Neural crest cell (in vitro differentiated cells): ENCODE measurements at regions not wholly inside any gene's neighbourhood (a gene's known extent, or its start where the extent isn't known, plus 50 kb on each side); places are given as distances from the start of the nearest gene placed in this dataset.
"Not testable (repeated sequence)": the region's sequence is repeated elsewhere in the genome, so short reads cannot be mapped to it uniquely, and the experiment has no call there.

Experiments used
- DNase-seq: peaks from one replicate; pipeline ENCODE4 v3.0.0; 2021; ENCODE audit warnings: low read depth, mixed read lengths, low spot score
- H3K27ac Mint-ChIP-seq: one replicate; pipeline ENCODE4 v1.8.0; 2021; ENCODE audit warnings: mild to moderate bottlenecking, mixed read lengths; ENCODE audit not compliant: unreplicated experiment
- H3K27me3 Mint-ChIP-seq: 2 replicates; pipeline ENCODE4 v1.8.0; 2021; ENCODE audit warnings: low read depth, mild to moderate bottlenecking, mixed read lengths
- H3K36me3 Mint-ChIP-seq: 2 replicates; pipeline ENCODE4 v1.8.0; 2021; ENCODE audit warnings: low read depth, mild to moderate bottlenecking, mixed read lengths
- H3K4me1 Mint-ChIP-seq: 2 replicates; pipeline ENCODE4 v1.8.0; 2021; ENCODE audit warnings: mixed read lengths
- H3K4me3 Mint-ChIP-seq: one replicate; pipeline ENCODE4 v1.8.0; 2021; ENCODE audit warnings: mild to moderate bottlenecking, mixed read lengths
- H3K9me3 Mint-ChIP-seq: 2 replicates; pipeline ENCODE4 v1.8.0; 2021; ENCODE audit warnings: mixed read lengths
- TF ChIP-seq, protein P1 (sequence below): fragments of 200-600 bp; sonication (generic); conservative IDR thresholded peaks from 2 replicates; pipeline ENCODE4 v1.5.0; 2021; ENCODE audit warnings: antibody characterized with exemption, mild to moderate bottlenecking

DNA sequence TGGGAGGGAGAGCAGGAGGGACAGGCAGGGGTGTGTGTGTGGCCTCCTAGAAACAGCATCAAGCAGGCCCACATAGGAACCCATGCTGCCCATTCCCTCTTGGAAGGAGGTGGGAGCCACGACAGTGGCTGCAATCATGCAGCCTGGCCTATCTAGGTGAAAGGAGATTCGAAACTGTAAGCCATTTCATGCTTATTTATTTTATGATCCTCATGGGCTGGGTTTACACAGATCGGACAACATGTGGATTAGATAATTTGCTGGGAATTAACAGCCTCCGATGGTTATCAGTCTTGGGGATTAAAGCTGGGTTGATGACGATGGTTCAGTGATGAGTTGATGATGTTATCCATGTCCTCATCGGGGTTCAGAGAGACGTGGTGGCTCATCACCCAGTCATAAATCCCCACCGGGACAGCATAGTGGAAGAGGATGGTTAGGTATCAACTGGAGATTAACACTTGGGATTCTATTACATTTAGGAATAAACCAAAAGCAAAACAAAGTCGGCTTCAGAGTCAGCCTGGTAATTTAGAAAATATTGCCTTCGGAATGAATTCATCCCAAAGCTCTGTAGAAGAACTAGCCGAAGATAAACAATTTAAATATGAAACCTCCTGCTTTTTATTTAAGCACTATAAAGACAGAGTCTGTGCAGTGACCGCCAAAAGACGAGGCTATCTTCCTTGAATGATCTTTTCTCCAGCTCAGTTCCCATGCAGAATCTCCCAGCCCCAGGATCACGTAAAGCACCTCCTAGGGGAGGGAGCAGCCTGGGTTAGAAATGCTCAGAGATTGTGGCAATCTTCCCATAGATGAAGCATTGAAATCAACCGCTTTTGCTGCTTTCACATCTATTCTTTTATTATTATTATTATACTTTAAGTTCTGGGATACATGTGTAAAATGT lies 252.8 kb downstream of the FOXD2 start:
- DNase-seq = no peak
- Mint-ChIP-seq H3K9me3 (no peaks in the 10 kb centered on the region), H3K4me3 (no peak overlapping the region), H3K36me3 (no peaks in the 10 kb centered on the region), H3K27me3 (peaks cover 94% of the 10 kb centered on the region), H3K4me1 (peaks cover 60% of the 10 kb centered on the region), H3K27ac (no peak overlapping the region)
- TF ChIP-seq, protein P1, sequence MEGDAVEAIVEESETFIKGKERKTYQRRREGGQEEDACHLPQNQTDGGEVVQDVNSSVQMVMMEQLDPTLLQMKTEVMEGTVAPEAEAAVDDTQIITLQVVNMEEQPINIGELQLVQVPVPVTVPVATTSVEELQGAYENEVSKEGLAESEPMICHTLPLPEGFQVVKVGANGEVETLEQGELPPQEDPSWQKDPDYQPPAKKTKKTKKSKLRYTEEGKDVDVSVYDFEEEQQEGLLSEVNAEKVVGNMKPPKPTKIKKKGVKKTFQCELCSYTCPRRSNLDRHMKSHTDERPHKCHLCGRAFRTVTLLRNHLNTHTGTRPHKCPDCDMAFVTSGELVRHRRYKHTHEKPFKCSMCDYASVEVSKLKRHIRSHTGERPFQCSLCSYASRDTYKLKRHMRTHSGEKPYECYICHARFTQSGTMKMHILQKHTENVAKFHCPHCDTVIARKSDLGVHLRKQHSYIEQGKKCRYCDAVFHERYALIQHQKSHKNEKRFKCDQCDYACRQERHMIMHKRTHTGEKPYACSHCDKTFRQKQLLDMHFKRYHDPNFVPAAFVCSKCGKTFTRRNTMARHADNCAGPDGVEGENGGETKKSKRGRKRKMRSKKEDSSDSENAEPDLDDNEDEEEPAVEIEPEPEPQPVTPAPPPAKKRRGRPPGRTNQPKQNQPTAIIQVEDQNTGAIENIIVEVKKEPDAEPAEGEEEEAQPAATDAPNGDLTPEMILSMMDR = no peak

DNA sequence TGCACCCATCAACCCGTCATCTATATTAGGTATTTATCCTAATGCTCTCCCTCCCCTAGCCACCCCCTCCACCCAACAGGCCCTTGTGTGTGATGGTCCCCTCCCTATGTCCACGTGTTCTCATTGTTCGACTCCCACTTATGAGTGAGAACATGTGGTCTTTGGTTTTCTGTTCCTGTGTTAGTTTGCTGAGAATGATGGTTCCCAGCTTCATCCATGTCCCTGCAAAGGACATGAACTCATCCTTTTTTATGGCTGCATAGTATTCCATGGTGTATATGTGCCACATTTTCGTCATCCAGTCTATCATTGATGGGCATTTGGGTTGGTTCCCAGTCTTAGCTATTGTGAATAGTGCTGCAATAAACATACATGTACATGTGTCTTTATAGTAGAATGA lies 253.4 kb downstream of the FOXD2 start:
- not testable (repeated sequence) for H3K4me3 Mint-ChIP-seq, DNase-seq, H3K9me3 Mint-ChIP-seq, H3K36me3 Mint-ChIP-seq
- Mint-ChIP-seq H3K27me3 (peaks cover 94% of the 10 kb centered on the region), H3K27ac (peak overlapping the region; percentile 50), H3K4me1 (peaks cover 54% of the 10 kb centered on the region)

DNA sequence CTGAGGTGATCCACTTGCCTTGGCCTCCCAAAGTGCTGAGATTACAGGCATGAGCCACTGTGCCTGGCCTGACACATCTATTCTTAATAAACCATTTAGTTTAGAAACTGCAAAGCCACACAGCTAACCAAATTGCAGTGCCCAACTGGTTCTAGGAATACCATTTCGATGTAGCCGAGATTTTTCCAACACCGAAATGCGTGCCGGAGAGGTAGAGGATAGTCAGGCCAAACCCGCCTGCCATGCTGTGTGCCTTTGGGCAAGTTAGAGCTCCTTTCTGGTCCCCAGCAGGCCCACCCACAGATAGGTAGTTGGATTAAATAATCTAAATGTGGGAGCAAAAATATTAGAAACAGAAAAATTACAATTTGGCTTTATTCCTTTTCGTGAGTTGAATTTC lies 254.4 kb downstream of the FOXD2 start:
- DNase-seq = no peak
- TF ChIP-seq, protein P1 = no peak
- peaks cover 54% of the 10 kb centered on the region for H3K4me1 Mint-ChIP-seq

DNA sequence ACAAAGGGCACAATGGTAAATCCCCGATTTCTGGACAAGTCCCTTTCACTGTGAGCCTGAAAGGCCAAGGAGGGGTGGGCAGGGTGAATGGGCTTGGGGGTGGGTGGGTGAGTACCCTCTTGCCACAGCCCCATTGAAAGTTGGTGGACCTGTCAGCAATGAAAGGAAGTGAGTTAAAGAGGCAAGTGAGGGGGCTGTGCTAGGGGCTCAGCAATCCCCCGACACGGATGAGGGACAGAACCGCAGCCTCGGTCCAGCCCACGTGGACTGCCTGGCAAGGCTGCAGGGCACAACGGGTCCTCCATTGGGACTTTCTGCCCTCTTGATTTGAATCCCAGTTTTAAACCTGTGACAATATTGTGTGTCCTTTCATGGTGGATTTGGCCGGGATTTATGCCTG lies 255.3 kb downstream of the FOXD2 start:
- TF ChIP-seq, protein P1 = no peak
- H3K4me1 Mint-ChIP-seq = peaks cover 53% of the 10 kb centered on the region
- H3K4me3 Mint-ChIP-seq = no peak overlapping the region
- no peaks in the 10 kb centered on the region for H3K36me3 Mint-ChIP-seq
- no peak overlapping the region for H3K27ac Mint-ChIP-seq
- H3K27me3 Mint-ChIP-seq = peaks cover 94% of the 10 kb centered on the region
- no peak for DNase-seq
- no peaks in the 10 kb centered on the region for H3K9me3 Mint-ChIP-seq

More for the DNA sequence above, 254.4 kb downstream of the FOXD2 start:
- no peaks in the 10 kb centered on the region for H3K36me3 Mint-ChIP-seq
- H3K27ac Mint-ChIP-seq = no peak overlapping the region
- no peak overlapping the region for H3K4me3 Mint-ChIP-seq
- peaks cover 94% of the 10 kb centered on the region for H3K27me3 Mint-ChIP-seq
- no peaks in the 10 kb centered on the region for H3K9me3 Mint-ChIP-seq

DNA sequence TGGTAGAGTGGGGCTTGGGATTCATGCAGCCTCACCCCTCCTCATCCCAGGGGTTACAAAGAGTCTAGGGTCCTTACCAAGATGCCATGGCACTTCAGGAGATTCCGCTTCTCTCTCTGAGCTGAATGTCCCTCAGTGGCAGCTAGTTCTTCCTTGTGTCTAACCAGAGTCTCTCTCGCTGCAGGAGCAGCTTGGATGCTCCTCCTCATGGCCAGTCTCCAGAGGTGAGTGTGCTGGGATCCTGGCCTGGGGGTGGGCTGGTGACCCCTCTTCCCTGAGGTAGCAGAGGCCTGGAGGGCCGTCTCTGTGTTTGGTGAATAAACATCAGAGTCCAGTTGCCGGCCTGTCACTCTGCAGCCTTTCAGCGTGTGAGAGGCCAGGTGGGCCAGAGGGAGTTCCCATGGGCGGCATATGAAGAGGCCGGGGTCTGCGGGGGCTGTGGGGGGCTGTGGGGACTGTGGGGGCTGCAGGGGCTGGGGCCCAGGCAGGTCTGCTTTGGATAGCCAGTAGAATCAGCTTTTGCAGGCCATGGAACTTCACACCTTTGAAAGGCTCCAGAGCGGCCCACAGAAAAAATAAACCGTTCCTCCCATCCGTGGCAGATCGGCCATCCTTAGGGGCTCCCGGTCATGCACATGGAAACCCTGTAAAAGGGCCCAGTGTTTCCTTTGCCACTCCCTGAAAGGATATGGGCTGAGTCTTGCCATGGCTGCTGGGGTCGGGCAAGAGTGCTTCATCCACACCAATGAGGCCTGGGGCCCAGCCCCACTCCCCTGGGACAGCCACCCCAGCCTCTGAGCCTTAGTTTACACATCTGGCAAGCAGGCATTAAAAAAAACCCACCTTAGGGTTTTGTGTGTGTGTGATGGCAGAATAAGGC lies 256.4 kb downstream of the FOXD2 start:
- no peak overlapping the region for H3K4me3 Mint-ChIP-seq
- no peaks in the 10 kb centered on the region for H3K36me3 Mint-ChIP-seq
- no peaks in the 10 kb centered on the region for H3K9me3 Mint-ChIP-seq
- no peak overlapping the region for H3K27ac Mint-ChIP-seq
- TF ChIP-seq, protein P1 = no peak
- peaks cover 47% of the 10 kb centered on the region for H3K4me1 Mint-ChIP-seq
- H3K27me3 Mint-ChIP-seq = peaks cover 92% of the 10 kb centered on the region
- no peak for DNase-seq
